H1 (cell line): ENCODE measurements at regions not wholly inside any gene's neighbourhood (a gene's known extent, or its start where the extent isn't known, plus 50 kb on each side); places are given as distances from the start of the nearest gene placed in this dataset.

Experiments used
- CTCF ChIA-PET: fragments of 300-600 bp; sonication (Branson Sonifier 250); formaldehyde crosslinking; loops from one replicate; lab custom pipeline; 2021; ENCODE audit not compliant: partially characterized antibody; lab: Charles Lee
- POLR2A ChIA-PET: fragments of 300-600 bp; sonication (Branson Sonifier 250); formaldehyde crosslinking; loops from one replicate; lab custom pipeline; 2021; ENCODE audit warnings: inconsistent platforms; ENCODE audit not compliant: partially characterized antibody; lab: Charles Lee
- DNase-seq, 2 experiments: peaks; one replicate each; pipeline versions ENCODE4 v3.0.0 to v3.0.0-alpha.2; 2010 to 2022; ENCODE audit warnings: low spot score in 2 of 2, low read depth in 1 of 2, mixed read lengths in 1 of 2
- FAIRE-seq: peaks from 2 replicates; lab custom pipeline; 2011; peaks lifted over from hg19 to GRCh38; lab: Jason Lieb, UNC
- H2AFZ ChIP-seq: 2 replicates; pipeline ENCODE4 v1.8.1; 2012; ENCODE audit warnings: low read length, inconsistent platforms
- H2AK5ac ChIP-seq: 2 replicates; pipeline ENCODE4 v1.6.1; 2013; ENCODE audit warnings: low read depth, low read length
- H2BK120ac ChIP-seq: replicated peaks from 2 replicates; pipeline ENCODE3; 2013; ENCODE audit warnings: low read depth, low read length, inconsistent platforms
- H2BK12ac ChIP-seq: 2 replicates; pipeline ENCODE4 v1.6.1; 2013; ENCODE audit warnings: low read depth, low read length
- H2BK15ac ChIP-seq: 2 replicates; pipeline ENCODE4 v1.6.1; 2013; ENCODE audit warnings: low read length
- H2BK20ac ChIP-seq: 2 replicates; pipeline ENCODE4 v1.6.1; 2013; ENCODE audit warnings: low read length
- H2BK5ac ChIP-seq: 2 replicates; pipeline ENCODE4 v1.6.1; 2013; ENCODE audit warnings: low read depth, low read length
- H3K14ac ChIP-seq: 2 replicates; pipeline ENCODE4 v1.6.1; 2013; ENCODE audit warnings: inconsistent platforms; ENCODE audit not compliant: insufficient read length
- H3K18ac ChIP-seq: 2 replicates; pipeline ENCODE4 v1.6.1; 2013; ENCODE audit warnings: low read length; ENCODE audit errors: extremely low read depth
- H3K23ac ChIP-seq: 2 replicates; pipeline ENCODE4 v1.6.1; 2013; ENCODE audit warnings: inconsistent platforms; ENCODE audit not compliant: insufficient read length
- H3K23me2 ChIP-seq: 2 replicates; pipeline ENCODE4 v1.6.1; 2013; ENCODE audit warnings: low read depth, low read length
- H3K27ac ChIP-seq: 2 replicates; pipeline ENCODE4 v1.6.1; 2011; ENCODE audit warnings: low read depth, low read length, inconsistent platforms
- H3K27me3 ChIP-seq, 4 experiments: replicated peaks in 1 of 4; 1 replicate in 1 of 4; 2 replicates in 3 of 4; pipeline versions ENCODE4 v1.6.1 to v1.8.1; 2011 to 2013; ENCODE audit warnings: low read length in 3 of 4, mild to moderate bottlenecking in 3 of 4, inconsistent platforms in 2 of 4, mixed read lengths in 2 of 4, moderate library complexity in 1 of 4; ENCODE audit not compliant: control insufficient read depth in 3 of 4, insufficient read depth in 3 of 4; ENCODE audit errors: extremely low read depth in 1 of 4
- H3K36me3 ChIP-seq, 4 experiments: 2 replicates each; pipeline versions ENCODE4 v1.6.1 to v1.8.1; 2011 to 2013; ENCODE audit warnings: mild to moderate bottlenecking in 4 of 4, low read length in 3 of 4, moderate library complexity in 2 of 4, control low read depth in 1 of 4, inconsistent platforms in 1 of 4; ENCODE audit not compliant: insufficient read depth in 4 of 4, control insufficient read depth in 2 of 4
- H3K4ac ChIP-seq: replicated peaks from 2 replicates; pipeline ENCODE3; 2013; ENCODE audit warnings: low read length, low read depth, mixed read lengths, inconsistent platforms; ENCODE audit not compliant: insufficient read length
- H3K4me1 ChIP-seq, 4 experiments: replicated peaks in 1 of 4; 1 replicate in 1 of 4; 2 replicates in 3 of 4; pipeline versions ENCODE4 v1.6.1 to v1.8.1; 2011 to 2013; ENCODE audit warnings: low read length in 3 of 4, inconsistent platforms in 2 of 4, mixed read lengths in 1 of 4; ENCODE audit not compliant: insufficient read depth in 4 of 4, control insufficient read depth in 3 of 4
- H3K4me2 ChIP-seq, 2 experiments: 2 replicates each; pipeline versions ENCODE4 v1.6.1 to v1.8.1; 2011 to 2013; ENCODE audit warnings: low read depth in 2 of 2, low read length in 2 of 2, control low read depth in 1 of 2, inconsistent platforms in 1 of 2, mild to moderate bottlenecking in 1 of 2; ENCODE audit not compliant: insufficient read depth in 1 of 2
- H3K4me3 ChIP-seq, 4 experiments: fragments of 200-600, 300-600 bp in 1 of 4; sonication (generic), shearing (Covaris generic), sonication (Bioruptor Twin) in 1 of 4; 2 replicates each; pipeline versions ENCODE4 v1.5.1 to v1.8.1; 2011 to 2016; ENCODE audit warnings: low read length in 4 of 4, low read depth in 3 of 4, control low read depth in 2 of 4, inconsistent platforms in 2 of 4, mild to moderate bottlenecking in 2 of 4, mixed read lengths in 1 of 4, moderate library complexity in 1 of 4; ENCODE audit not compliant: insufficient read depth in 2 of 4; ENCODE audit errors: extremely low read depth in 1 of 4
- H3K56ac ChIP-seq: replicated peaks from 2 replicates; pipeline ENCODE3; 2013; ENCODE audit warnings: low read depth, mild to moderate bottlenecking, mixed read lengths, low read length, inconsistent platforms; ENCODE audit not compliant: insufficient read length
- H3K79me1 ChIP-seq: 2 replicates; pipeline ENCODE4 v1.6.1; 2013; ENCODE audit warnings: low read depth, low read length, control low read depth
- H3K79me2 ChIP-seq, 2 experiments: 2 replicates each; pipeline versions ENCODE4 v1.6.1 to v1.8.1; 2012 to 2013; ENCODE audit warnings: low read length in 2 of 2, mild to moderate bottlenecking in 2 of 2, inconsistent platforms in 1 of 2; ENCODE audit not compliant: insufficient read depth in 2 of 2, control insufficient read depth in 1 of 2
- H3K9ac ChIP-seq, 4 experiments: replicated peaks in 1 of 4; 1 replicate in 1 of 4; 2 replicates in 3 of 4; pipeline versions ENCODE4 v1.6.1 to v1.8.1; 2011 to 2013; ENCODE audit warnings: low read depth in 3 of 4, low read length in 3 of 4, control low read depth in 2 of 4, mild to moderate bottlenecking in 2 of 4, moderate library complexity in 2 of 4, inconsistent platforms in 1 of 4; ENCODE audit errors: extremely low read depth in 1 of 4
- H3K9me3 ChIP-seq, 2 experiments: 2 replicates each; pipeline versions ENCODE4 v1.6.1 to v1.8.1; 2012 to 2013; ENCODE audit warnings: mild to moderate bottlenecking in 2 of 2, moderate library complexity in 2 of 2, control low read depth in 1 of 2, inconsistent platforms in 1 of 2, low read depth in 1 of 2, low read length in 1 of 2, mixed read lengths in 1 of 2; ENCODE audit not compliant: insufficient read depth in 2 of 2
- H4K20me1 ChIP-seq, 2 experiments: replicated peaks in 1 of 2; 2 replicates each; pipeline versions ENCODE3 to v1.8.1; 2011 to 2013; ENCODE audit warnings: inconsistent platforms in 2 of 2, low read length in 2 of 2, mild to moderate bottlenecking in 1 of 2; ENCODE audit not compliant: insufficient read depth in 2 of 2, control insufficient read depth in 1 of 2
- H4K5ac ChIP-seq: 2 replicates; pipeline ENCODE4 v1.6.1; 2013; ENCODE audit warnings: low read length, low read depth, mixed read lengths, inconsistent platforms; ENCODE audit not compliant: insufficient read length
- H4K8ac ChIP-seq: 2 replicates; pipeline ENCODE4 v1.8.0; 2013; ENCODE audit warnings: mild to moderate bottlenecking, moderate library complexity, low read length, inconsistent platforms; ENCODE audit not compliant: insufficient read depth; ENCODE audit errors: extremely low read depth
- H4K91ac ChIP-seq: replicated peaks from 2 replicates; pipeline ENCODE3; 2013; ENCODE audit warnings: low read length, mixed read lengths, inconsistent platforms; ENCODE audit not compliant: insufficient read length
- ASH2L ChIP-seq: fragments of 200-600, 300-600 bp; sonication (generic); IDR thresholded peaks from one replicate; pipeline ENCODE4 v1.7.1; 2017; ENCODE audit warnings: low read length
- CBX8 ChIP-seq: fragments of 300-800, 300-1000 bp; sonication (generic); IDR thresholded peaks from 2 replicates; pipeline ENCODE4 v1.7.1; 2016; ENCODE audit warnings: low read depth, low read length, borderline replicate concordance
- GABPA ChIP-seq: IDR thresholded peaks from 2 replicates; pipeline ENCODE4 v1.6.1; 2011; ENCODE audit warnings: mild to moderate bottlenecking, low read length, moderate library complexity, borderline replicate concordance; ENCODE audit not compliant: insufficient read depth
- RAD21 ChIP-seq, 2 experiments: IDR thresholded peaks in 1 of 2; conservative IDR thresholded peaks in 1 of 2; 2 replicates each; pipeline ENCODE4 v1.6.1; 2011; ENCODE audit warnings: low read depth in 2 of 2, low read length in 2 of 2, improper control_type of control experiment in 1 of 2, inconsistent platforms in 1 of 2, mild to moderate bottlenecking in 1 of 2, moderate library complexity in 1 of 2
- SP4 ChIP-seq: IDR thresholded peaks from 2 replicates; pipeline ENCODE4 v1.6.1; 2012; ENCODE audit warnings: low read length, inconsistent platforms
- SUZ12 ChIP-seq: fragments of 200-600 bp; sonication (generic); IDR thresholded peaks from 2 replicates; pipeline ENCODE4 v1.6.1; 2012; ENCODE audit warnings: mild to moderate bottlenecking, inconsistent platforms, low read length, moderate library complexity, mixed read lengths
- WGBS, 2 experiments: shearing (Covaris generic) in 1 of 2; methylation state at CpG; one replicate each; pipeline versions ENCODE4 v1.1.6 to v1.1.7; 2013 to 2015; ENCODE audit warnings: low lambda C conversion rate in 2 of 2, mixed read lengths in 2 of 2, inconsistent platforms in 1 of 2, low coverage in 1 of 2, missing lambda C conversion rate in 1 of 2; ENCODE audit not compliant: insufficient replicate concordance in 2 of 2, insufficient coverage in 1 of 2, insufficient read length in 1 of 2; ENCODE audit errors: extremely low coverage in 1 of 2, missing lambda C conversion rate in 1 of 2; 5-methylcytosine and 5-hydroxymethylcytosine counted together
- TF ChIP-seq, protein P1 (sequence below), 3 experiments: IDR thresholded peaks; 1 replicate in 2 of 3; 2 replicates in 1 of 3; pipeline versions ENCODE4 v1.5.1 to v1.6.1; 2011; ENCODE audit warnings: low read length in 3 of 3, mild to moderate bottlenecking in 3 of 3, inconsistent platforms in 2 of 3, low read depth in 1 of 3, moderate library complexity in 1 of 3; ENCODE audit not compliant: insufficient read depth in 1 of 3; ENCODE audit errors: control extremely low read depth in 1 of 3

DNA sequence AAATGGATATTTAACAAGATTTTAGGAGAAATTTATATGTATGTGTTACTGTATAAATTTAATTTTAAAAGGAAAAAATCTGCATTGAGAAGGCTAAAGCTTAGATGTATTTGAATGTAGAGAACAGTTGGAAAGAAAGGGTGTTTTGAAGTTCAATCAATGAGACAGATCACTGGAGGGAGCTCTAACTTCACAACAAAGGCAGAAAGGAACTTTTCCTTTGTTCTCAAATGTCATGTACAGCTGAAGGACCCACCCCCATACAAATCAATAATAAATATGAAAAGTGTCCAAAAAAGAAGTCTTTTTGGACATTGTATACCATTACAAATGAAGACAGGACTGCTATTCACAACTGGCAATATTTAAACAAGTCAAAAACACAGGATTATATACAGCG, 403.4 kb downstream of the DNAJB9 start:
- Histone ChIP-seq H4K5ac (no peak overlapping the region), H4K8ac (no peak overlapping the region), H2AK5ac (no peak overlapping the region), H3K79me1 (no peaks in the 10 kb centered on the region), H3K27ac (no peak overlapping the region), H3K56ac (no peak overlapping the region), H2BK15ac (no peak overlapping the region), H3K4me3 (no peak overlapping the region), H3K4me2 (no peak overlapping the region), H4K20me1 (no peaks in the 10 kb centered on the region), H3K14ac (no peak overlapping the region), H3K27me3 (no peaks in the 10 kb centered on the region), H3K23ac (no peak overlapping the region), H3K36me3 (no peaks in the 10 kb centered on the region), H3K4ac (no peak overlapping the region), H3K4me1 (no peaks in the 10 kb centered on the region), H3K79me2 (no peaks in the 10 kb centered on the region), H3K9me3 (no peaks in the 10 kb centered on the region), H2AFZ (no peak overlapping the region), H2BK5ac (no peak overlapping the region), H3K18ac (no peak overlapping the region), H4K91ac (no peak overlapping the region), H2BK20ac (no peak overlapping the region), H3K23me2 (no peaks in the 10 kb centered on the region), H2BK120ac (no peak overlapping the region), H2BK12ac (no peak overlapping the region), H3K9ac (no peak overlapping the region)
- 84% methylated on average over 1 of the region's 1 CpG; no CpG with 5 or more reads in 1 of the 2 experiments for WGBS, 2 experiments
- TF ChIP-seq GABPA (no peak), SP4 (no peak), SUZ12 (no peak), ASH2L (no peak), CBX8 (no peak), RAD21 (IDR thresholded peaks at IDR 0.05 in 1 of 2, conservative IDR thresholded peaks at IDR 0.05 in 1 of 2; ENCODE audit: low read depth in 2 of 2, low read length in 2 of 2) (peak; percentile 84 to 87)
- TF ChIP-seq, protein P1, sequence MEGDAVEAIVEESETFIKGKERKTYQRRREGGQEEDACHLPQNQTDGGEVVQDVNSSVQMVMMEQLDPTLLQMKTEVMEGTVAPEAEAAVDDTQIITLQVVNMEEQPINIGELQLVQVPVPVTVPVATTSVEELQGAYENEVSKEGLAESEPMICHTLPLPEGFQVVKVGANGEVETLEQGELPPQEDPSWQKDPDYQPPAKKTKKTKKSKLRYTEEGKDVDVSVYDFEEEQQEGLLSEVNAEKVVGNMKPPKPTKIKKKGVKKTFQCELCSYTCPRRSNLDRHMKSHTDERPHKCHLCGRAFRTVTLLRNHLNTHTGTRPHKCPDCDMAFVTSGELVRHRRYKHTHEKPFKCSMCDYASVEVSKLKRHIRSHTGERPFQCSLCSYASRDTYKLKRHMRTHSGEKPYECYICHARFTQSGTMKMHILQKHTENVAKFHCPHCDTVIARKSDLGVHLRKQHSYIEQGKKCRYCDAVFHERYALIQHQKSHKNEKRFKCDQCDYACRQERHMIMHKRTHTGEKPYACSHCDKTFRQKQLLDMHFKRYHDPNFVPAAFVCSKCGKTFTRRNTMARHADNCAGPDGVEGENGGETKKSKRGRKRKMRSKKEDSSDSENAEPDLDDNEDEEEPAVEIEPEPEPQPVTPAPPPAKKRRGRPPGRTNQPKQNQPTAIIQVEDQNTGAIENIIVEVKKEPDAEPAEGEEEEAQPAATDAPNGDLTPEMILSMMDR (IDR thresholded peaks at IDR 0.05; ENCODE audit: control extremely low read depth in 1 of 3, insufficient read depth in 1 of 3, low read depth in 1 of 3, low read length in 3 of 3), result peak in 2 of 3 experiments; percentile 26 to 53; a peak in 2 of 4 replicates
- ChIA-PET POLR2A (no interaction called here), CTCF (interaction anchor here (0.7 to 2.4 kb wide), 14 partner anchors 8 to 874 kb away, joined by 3 to 12 read pairs (median 4); no protein-coding TSS in a partner anchor)
- FAIRE-seq, result peak; percentile 62
- no peak for DNase-seq
